ENCODE measurements at regions not wholly inside any gene's neighbourhood (a gene's known extent, or its start where the extent isn't known, plus 50 kb on each side); places are given as distances from the start of the nearest gene placed in this dataset.
"Not testable (repeated sequence)": the region's sequence is repeated elsewhere in the genome, so short reads cannot be mapped to it uniquely, and the experiment has no call there.

GRCh38 chr2:142827170-142827569 lies 50.3 kb upstream of the KYNU start:
- no peak for DNase-seq

- no peak for DNase-seq
These were observed 51.6 kb upstream of the KYNU start for GRCh38 chr2:142825861-142826260.

- DNase-seq = no peak
These were observed 52.7 kb upstream of the KYNU start for GRCh38 chr2:142824756-142825155.

GRCh38 chr2:142822190-142822589 lies 55.3 kb upstream of the KYNU start:
- no peak for DNase-seq

- no peak for DNase-seq
These were observed 58.1 kb upstream of the KYNU start for GRCh38 chr2:142819411-142819810.

- no peak for DNase-seq
These were observed 62.1 kb upstream of the KYNU start for GRCh38 chr2:142815375-142815774.

GRCh38 chr2:142813830-142814829 lies 63.3 kb upstream of the KYNU start:
- no peak for DNase-seq

- DNase-seq = not testable (repeated sequence)
These were observed 65.8 kb upstream of the KYNU start for GRCh38 chr2:142811644-142812043.

- DNase-seq = no peak
These were observed 72.2 kb upstream of the KYNU start for GRCh38 chr2:142805244-142805643.

- no peak for DNase-seq
These were observed 74.3 kb upstream of the KYNU start for GRCh38 chr2:142803158-142803557.

- no peak for DNase-seq
These were observed 80.9 kb upstream of the KYNU start for GRCh38 chr2:142796588-142796987.

GRCh38 chr2:142796161-142796560 lies 81.3 kb upstream of the KYNU start:
- no peak for DNase-seq

- no peak for DNase-seq
These were observed 82.6 kb upstream of the KYNU start for GRCh38 chr2:142794850-142795249.

- DNase-seq = not testable (repeated sequence)
These were observed 85.1 kb upstream of the KYNU start for GRCh38 chr2:142792328-142792727.

GRCh38 chr2:142791335-142791734 lies 86.1 kb upstream of the KYNU start:
- DNase-seq = no peak

- DNase-seq = no peak
These were observed 90.4 kb upstream of the KYNU start for GRCh38 chr2:142786918-142787702.

- no peak for DNase-seq
These were observed 94.5 kb upstream of the KYNU start for GRCh38 chr2:142782942-142783443.

GRCh38 chr2:142781146-142781545 lies 96.3 kb upstream of the KYNU start:
- DNase-seq = no peak

- no peak for DNase-seq
These were observed 99.2 kb upstream of the KYNU start for GRCh38 chr2:142778289-142778688.

- no peak for DNase-seq
These were observed 99.7 kb upstream of the KYNU start for GRCh38 chr2:142777742-142778141.

- no peak for DNase-seq
These were observed 107.7 kb upstream of the KYNU start for GRCh38 chr2:142769761-142770160.

GRCh38 chr2:142767847-142768246 lies 109.6 kb upstream of the KYNU start:
- DNase-seq = no peak

GRCh38 chr2:142758973-142759372 lies 118.5 kb upstream of the KYNU start:
- no peak for DNase-seq

GRCh38 chr2:142757111-142757510 lies 120.4 kb upstream of the KYNU start:
- no peak for DNase-seq

Measured in NCI-H226 (cell line).